ENCODE measurements at regions not wholly inside any gene's neighbourhood (a gene's known extent, or its start where the extent isn't known, plus 50 kb on each side); places are given as distances from the start of the nearest gene placed in this dataset.

- TF ChIP-seq RCOR1 (IDR thresholded peaks at IDR 0.05; ENCODE audit: borderline replicate concordance in 1 of 2, low read depth in 2 of 2, low read length in 2 of 2) (no peak), ZNF655 (CRISPR knock-in tag; IDR thresholded peaks at IDR 0.05) (no peak), IRF9 (tag; IDR thresholded peaks at IDR 0.05) (no peak), CBX5 (IDR thresholded peaks at IDR 0.05; ENCODE audit: borderline replicate concordance, low read depth) (no peak), EP300 (IDR thresholded peaks at IDR 0.05; ENCODE audit: low read length) (no peak), CGGBP1 (CRISPR knock-in tag; IDR thresholded peaks at IDR 0.05) (no peak), ZNF280B (CRISPR knock-in tag; IDR thresholded peaks at IDR 0.05) (no peak), SLC30A9 (CRISPR knock-in tag; IDR thresholded peaks at IDR 0.05) (no peak), ZHX1 (conservative IDR thresholded peaks at IDR 0.05; ENCODE audit: low read length) (no peak)
Observed at GRCh38 chr4:106583567-106583966, 215.0 kb upstream of the GIMD1 start (continued).
